GM21737 (cell line): ENCODE measurements at regions not wholly inside any gene's neighbourhood (a gene's known extent, or its start where the extent isn't known, plus 50 kb on each side); places are given as distances from the start of the nearest gene placed in this dataset.
"Not testable (repeated sequence)": the region's sequence is repeated elsewhere in the genome, so short reads cannot be mapped to it uniquely, and the experiment has no call there.

Experiments used
- ATAC-seq: cut with Tn5 transposase; IDR thresholded peaks from one replicate; pipeline ENCODE4 v1.9.1; 2021; ENCODE audit warnings: mild to moderate bottlenecking, moderate library complexity; ENCODE audit not compliant: unreplicated experiment

DNA sequence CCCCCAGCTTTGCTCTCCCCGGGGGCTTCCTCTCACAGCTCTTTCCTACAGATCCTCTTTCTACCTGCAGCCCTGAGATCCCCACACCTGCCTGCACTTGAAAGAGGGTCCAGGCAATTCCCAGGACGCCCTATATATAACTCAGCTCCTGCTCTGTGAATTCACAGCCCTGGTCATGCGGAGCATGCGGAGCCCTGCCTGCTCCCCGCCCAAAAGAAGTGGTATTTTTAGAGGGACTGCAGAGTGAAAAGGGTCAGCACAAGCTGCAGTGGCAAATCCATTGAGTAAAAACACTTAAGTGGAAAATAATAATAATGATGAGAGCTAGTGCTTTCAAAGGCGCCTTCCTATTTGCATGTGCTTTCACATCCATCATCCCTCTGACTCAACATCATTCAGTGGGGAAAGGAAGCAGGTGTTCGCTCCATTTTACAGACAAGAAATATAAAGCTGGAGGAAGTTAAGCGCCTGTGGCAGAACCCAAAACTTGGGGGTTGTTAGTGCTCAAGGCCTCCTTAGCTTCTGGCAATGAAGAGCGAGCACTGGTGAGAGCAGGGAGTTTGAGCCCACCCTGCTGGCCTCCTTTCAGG is 76.3 kb upstream of the LIPC start:
- no peak for ATAC-seq

DNA sequence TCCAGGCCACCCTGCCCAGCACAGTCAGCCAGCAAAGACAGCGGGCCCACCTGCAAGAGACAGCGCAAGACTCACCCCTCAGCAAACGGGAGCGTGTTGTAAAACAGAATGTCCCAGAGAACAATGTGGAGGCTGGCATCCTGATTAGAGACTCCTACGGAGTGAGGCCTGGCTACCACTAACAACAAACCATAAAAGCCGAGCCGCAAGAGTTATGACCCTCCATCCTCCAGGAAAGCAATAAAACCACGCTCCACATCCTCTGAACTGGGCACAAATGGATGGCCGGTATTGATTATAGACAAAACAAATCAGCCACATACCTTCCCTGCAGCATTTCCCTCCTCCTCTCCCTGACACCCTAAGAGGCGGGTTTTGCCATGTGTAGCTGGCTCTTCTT is 75.8 kb upstream of the LIPC start:
- ATAC-seq: no peak

DNA sequence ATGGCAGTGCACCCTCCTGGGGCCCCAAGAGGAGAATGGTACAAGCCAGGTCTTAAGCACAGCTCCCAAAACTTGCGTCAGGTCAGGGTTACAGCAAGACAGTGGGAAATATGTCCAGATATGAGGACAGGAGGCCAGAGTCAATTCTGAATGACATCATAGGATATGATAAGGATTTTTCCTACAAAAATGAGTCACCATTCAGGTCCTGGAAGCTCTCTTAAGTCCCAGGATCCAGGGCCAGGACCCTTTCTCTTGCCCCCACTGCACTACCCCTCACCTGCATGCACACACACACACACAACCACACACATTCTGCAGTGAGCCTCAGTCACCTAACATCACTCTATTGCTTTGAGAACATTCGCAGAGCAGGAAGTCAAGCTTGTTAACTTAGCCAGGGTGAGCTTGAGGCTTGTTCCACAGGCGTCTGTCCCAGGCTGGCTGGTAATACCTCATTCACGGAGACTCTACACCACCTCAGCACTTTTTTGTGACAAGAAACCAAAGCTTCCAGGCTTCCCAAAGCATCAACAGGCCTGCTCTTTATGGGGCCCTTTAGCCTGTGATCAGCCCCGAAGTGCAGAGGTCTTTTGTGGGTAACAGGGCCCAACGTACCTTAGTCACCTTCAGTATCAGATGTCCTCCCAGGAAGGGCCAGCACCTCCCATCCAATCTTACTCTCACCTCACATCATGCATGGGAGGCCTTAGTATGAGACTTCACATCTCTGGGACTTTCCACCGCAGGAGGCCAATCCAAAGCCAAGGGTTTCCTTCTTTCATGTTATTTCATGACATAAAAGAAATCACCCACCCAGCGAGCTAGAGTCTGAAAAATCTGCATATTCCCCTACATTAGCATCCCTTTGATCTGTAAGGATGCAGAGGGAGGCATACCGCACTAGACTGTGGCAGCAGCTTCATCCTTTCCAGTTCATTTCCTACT is 74.0 kb upstream of the LIPC start:
- ATAC-seq: no peak

DNA sequence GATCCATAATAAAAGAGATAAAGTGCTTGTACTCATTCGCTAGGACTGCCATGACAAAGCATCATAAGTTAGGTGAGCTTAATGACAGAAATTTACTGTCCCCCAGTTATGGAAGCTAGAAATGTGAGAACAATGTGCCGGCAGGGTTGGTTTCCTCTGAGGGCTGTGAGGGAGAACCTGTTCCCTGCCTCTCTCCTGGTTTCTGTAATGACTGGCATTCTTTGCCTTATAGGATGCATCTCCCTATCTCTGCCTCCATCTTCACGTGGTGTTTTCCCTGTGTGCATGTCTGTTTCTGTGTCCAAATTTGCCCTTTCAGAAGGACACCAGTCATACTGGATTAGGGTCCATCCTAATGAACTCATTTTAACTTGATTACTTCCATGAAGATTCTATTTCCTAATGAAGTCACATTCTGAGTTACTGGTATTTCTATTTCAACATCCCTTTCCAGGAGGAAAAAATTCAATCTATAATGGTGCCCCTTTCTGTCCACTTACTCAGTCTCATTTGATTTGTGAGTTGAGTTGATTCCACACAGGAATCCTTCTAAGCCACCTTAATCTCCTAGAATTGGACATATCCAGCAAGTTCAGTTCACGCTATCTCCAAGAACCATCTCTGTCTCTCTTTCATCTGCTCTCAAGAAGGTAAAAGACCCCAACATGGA is 71.2 kb upstream of the LIPC start:
- no peak for ATAC-seq

DNA sequence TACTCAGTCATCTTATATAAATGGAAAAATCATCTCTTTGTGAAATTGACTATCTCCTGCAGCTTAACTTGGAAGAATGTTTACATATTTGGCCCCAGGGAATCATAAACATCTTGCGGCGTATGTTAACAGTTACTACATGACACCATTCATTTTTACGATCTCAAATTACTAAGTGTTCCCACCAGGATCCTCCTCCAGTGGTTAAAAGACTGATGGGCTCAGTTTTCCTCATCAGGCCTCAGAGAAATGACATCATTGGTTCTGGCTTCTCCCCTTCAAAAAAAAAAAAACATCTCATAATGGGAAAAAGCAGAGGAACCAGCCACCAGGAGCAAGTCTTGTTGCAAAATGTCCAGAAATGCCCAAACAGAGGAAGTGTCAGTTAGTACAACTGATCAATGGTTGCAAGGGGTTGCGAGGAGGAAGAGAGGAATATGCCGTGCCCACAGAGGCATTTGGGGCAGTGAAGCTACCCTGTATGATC is 70.5 kb upstream of the LIPC start:
- ATAC-seq: no peak

DNA sequence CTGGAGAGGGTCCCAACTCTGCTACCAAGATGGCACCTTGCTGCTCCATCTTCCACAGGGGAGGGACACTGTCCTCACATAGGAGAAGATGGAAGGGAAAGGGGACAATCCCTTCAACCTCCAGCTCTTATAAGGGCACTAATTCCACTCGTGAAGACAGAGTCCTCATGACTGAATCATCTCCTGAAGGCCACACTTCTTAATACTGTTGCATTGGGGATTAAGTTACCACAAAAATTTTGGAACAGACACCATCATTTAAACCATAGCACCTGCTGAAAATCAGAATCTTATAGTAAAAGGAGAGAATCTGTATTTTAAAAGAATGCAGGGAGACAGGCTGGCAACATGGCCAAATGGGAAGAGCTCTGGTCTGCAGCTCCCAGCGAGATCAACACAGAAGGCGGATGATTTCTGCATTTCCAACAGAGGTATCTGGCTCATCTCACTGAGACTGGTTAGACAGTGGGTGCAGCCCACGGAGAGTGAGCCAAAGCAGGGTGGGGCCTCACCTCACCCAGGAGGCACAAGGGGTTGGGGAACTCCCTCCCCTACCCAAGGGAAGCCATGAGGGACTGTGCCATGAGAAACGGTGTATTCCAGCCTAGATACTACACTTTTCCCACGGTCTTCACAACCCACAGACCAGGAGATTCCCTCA is 69.4 kb upstream of the LIPC start:
- ATAC-seq: no peak

DNA sequence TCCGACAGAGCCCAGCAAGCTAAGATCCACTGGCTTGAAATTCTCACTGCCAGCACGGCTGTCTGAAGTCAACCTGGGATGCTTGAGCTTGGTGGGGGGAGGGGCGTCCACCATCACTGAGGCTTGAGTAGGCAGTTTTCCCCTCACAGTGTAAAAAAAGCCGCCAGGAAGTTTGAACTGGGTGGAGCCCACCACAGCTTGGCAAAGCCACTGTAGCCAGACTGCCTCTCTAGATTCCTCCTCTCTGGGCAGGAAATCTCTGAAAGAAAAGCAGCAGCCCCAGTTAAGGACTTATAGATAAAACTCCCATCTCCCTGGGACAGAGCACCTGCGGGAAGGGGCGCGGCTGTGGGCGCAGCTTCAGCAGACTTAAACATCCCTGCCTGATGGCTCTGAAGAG is 68.7 kb upstream of the LIPC start:
- not testable (repeated sequence) for ATAC-seq

DNA sequence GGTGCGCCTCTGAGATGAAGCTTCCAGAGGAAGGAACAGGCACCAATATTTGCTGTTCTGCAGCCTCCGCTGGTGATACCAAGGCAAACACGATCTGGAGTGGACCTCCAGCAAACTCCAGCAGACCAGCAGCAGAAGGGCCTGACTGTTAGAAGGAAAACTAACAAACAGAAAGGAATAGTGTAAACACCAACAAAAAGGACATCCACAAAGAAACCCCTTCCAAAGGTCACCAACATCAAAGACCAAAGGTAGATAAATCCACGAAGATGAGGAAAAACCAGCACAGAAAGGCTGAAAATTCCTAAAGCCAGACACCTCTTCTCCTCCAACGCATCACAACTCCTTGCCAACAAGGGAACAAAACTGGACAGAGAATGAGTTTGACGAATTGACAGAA is 68.1 kb upstream of the LIPC start:
- ATAC-seq: not testable (repeated sequence)

DNA sequence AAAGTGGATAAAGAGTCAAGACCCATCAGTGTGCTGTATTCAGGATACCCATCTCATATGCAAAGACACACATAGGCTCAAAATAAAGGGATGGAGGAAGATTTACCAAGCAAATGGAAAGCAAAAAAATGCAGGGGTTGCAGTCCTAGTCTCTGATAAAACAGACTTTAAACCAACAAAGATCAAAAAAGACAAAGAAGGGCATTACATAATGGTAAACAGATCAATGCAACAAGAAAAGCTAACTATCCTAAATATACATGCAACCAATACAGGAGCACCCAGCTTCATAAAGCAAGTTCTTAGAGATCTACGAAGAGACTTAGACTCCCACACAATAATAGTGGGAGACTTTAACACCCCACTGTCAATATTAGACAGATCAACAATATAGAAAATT is 66.7 kb upstream of the LIPC start:
- not testable (repeated sequence) for ATAC-seq

DNA sequence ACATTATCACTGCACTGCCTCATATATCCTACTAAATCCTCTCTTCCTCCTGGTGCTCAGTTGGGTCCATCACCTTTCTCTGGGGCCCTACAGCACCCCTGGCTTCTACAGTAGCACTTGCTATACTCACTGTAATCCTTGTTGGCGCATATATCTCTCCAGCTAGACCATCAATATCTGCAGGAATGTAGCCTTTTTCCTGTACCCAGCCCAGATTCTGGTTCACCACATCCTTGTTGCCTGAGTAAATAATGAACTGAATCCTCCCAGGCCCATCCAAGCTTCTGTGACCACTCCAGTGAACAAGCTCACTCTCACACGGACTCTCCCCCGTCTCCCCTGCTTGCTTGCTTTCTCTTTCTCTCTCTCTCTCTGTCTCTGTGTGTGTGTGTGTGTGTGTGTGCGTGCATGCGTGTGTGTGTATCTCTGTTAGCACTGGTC is 62.5 kb upstream of the LIPC start:
- ATAC-seq: no peak

DNA sequence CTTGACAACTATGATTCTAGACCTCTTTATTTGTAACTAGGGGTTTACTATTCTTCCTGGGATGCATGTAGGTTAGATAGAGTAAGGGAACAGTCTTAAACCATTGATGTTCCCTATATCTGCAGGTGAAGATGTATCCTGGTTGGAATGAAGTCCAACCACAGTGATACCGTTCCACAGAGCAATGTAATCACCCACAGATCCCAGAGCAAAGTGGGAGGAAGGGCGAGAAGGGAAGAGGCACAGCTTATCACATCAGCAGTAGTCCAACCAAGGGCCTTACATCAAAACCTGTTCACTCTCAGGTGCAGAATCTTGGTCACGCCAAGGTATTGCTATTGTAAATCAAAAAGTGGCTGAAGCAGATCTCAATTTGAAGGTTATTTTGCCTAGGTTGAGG is 61.8 kb upstream of the LIPC start:
- no peak for ATAC-seq

DNA sequence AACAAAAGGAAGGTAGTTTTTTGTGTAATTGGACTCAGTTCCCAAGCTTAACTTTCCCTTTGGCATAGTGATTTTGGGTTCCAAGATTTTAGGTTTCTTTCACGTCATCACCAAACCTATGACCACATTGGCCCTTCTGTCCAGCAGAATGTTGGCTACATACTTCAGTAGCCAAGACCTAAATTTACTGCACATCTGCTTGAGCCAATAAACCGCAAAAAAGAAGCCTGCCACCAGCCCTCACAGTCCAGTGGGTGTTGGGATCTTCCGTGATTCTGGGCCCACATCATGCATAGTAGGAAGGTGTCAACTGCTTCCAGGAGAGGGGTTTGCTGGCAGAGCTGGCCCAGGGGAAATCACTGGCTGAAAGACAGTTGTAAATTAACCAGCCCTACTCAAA is 57.6 kb upstream of the LIPC start:
- no peak for ATAC-seq

DNA sequence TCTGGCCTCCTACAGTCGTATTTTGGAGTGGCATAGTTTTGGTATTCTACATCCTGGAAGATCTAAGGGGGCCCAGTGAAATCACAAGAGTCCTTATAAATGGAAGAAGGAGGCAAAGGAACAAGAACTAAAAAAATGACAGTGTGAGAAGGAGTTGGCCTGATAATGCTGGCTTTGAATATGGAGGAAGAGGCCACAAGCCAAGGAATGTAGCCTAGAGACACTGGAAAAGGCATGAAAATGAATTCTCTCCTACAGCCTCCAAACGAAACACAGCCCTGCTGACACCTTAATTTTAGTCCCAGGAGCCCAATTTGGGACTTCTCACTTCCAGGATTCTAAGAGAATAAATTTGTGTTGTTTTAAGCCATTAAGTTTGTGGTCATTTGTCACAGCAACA is 54.6 kb upstream of the LIPC start:
- no peak for ATAC-seq

DNA sequence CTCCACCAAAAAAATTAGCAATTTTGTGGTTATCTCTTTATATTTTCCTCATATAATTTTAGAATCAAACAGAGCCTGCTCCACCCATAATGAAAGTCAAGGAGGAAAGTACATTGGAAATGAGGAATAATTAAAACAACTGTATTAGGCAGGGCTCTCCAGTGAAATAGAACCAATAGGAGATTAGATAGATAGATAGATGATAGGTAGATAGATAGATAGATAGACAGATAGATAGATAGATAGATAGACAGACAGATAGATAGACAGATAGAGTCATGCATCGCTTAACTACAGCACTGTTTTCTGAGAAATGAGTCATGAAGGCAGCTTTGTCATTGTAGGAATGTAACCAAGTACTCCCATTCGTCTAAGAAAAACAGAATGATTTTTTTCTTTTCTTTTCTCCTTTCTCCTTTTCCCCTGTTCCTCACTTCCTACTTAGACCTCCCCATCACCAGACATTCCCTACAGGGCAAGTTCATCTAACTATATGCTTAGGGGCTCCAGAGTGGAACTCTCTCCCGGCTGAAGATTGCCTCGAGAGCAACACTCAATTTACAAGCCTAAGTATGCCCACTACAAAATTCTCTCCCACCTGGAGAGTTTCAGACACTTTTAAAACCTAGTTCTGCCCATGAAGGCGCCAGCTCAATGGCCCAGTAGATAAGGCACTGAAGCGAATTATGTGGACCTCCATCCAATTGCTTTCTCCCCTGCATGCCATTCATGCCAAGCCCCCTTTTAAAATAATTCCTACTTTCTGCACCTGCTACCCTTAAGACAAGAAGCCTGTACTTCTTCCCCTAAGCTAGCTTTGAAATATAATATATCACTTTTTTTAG is 53.3 kb upstream of the LIPC start:
- ATAC-seq: no peak

DNA sequence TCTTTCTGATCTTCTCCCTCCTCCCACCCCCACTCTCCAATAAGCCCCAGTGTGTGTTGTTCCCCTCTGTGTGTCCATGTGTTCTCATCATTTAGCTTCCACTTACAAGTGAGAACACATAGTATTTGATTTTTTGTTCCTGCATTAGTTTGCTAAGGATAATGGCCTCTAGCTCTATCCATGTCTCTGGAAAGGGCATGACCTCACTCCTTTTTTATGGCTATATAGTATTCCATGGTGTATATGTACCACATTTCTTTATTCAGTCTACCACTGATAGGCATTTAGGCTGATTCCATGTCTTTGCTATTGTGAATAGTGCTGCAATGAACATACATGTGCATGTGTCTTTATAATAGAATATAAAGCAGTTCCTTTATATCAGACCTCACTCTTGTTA is 52.3 kb upstream of the LIPC start:
- ATAC-seq: not testable (repeated sequence)

DNA sequence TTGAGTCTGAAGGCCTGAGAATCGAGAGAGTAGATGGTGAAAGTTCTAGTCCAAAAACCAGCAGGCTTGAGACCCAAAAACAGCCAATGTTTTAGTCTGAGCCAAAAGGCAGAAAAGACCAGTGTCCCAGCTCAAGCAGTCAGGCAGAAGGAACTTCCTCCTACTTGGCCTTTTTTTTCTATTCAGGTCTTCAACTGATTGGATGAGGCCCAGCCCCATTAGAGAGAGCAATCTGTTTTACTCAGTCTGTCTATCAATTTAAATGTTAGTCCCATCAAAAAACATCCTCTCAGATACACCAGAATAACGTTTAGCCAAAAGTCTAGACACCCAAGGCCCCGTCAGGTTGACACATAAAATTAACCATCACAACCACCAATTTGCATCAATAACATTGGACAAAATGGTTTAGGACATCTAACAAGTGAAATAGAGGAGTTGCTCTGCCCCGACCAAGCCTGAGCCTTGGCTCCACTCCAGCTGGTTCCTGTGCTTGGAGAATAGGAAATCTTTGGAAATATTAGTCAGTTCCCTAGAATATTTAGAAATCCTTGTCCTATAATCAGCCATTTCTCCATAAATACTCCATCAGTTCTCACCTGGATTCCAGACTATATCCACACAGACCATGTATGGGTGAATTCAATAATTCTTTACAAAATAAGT is 51.4 kb upstream of the LIPC start:
- ATAC-seq: no peak

DNA sequence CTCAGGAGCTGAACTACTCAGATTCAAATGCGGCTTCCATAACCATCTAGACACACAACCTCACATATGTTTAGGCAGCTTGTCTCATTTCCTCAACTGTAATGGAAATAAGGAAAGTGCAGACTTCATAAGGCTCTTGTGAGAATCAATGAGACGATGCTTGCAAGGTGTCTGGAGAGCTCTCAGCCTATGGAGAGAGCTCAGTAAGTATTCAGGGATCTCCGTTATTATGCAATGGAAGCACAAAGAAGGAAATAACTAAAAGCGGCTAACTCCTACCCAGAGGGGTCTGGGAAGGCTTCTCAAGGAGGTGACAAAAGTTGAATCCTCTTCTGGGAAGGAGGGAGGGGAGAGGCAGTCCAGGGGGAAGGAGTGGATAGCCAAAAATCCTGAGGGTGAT is 50.1 kb upstream of the LIPC start:
- ATAC-seq: no peak
